K562 (cell line): ENCODE measurements at regions not wholly inside any gene's neighbourhood (a gene's known extent, or its start where the extent isn't known, plus 50 kb on each side); places are given as distances from the start of the nearest gene placed in this dataset.

ENCODE experiments used
- ATAC-seq: fragments of 200-7000 bp; cut with Tn5 transposase; 3 replicates; pipeline ENCODE4 v1.9.1; 2020; ENCODE audit warnings: moderate library complexity
- BruUV-seq: library from RNA; stranded (reverse); fragments of 400-500 nt; replicated peaks from 2 replicates; lab custom pipeline; 2021; lab: Mats Ljungman, UMichigan
- CTCF ChIA-PET: fragments of 300-600 bp; formaldehyde crosslinking; extraction: SDS; loops from one replicate; lab custom pipeline; 2021; ENCODE audit warnings: low intra/inter-chr PET ratio; lab: Yijun Ruan, JAX
- POLR2A ChIA-PET: fragments of 300-600, 350-650 bp; sonication (Branson Sonifier 250); formaldehyde crosslinking; extraction: SDS; loops from one replicate; lab custom pipeline; 2021; ENCODE audit warnings: antibody characterized with exemption, inconsistent platforms; lab: Yijun Ruan, JAX
- DNase-seq, 4 experiments: peaks; one replicate each; pipeline versions ENCODE4 v3.0.0 to v3.0.0-alpha.2; 2011 to 2018; ENCODE audit warnings: low spot score in 3 of 4, mixed read lengths in 3 of 4; ENCODE audit errors: extremely low read depth in 1 of 4
- FAIRE-seq: peaks from 2 replicates; lab custom pipeline; 2011; peaks lifted over from hg19 to GRCh38; lab: Jason Lieb, UNC
- H2AFZ ChIP-seq: 2 replicates; pipeline ENCODE4 v1.6.0; 2011; ENCODE audit warnings: low read depth, low read length, control low read depth, inconsistent platforms
- H3K27ac ChIP-seq: fragments of 200-600 bp; 3 replicates; pipeline ENCODE4 v1.8.0; 2011; ENCODE audit warnings: low read depth, mild to moderate bottlenecking, control low read depth, inconsistent platforms, low read length, moderate library complexity, mixed read lengths; ENCODE audit errors: extremely low read depth
- H3K27me3 ChIP-seq, 2 experiments: fragments of 300-600 bp in 1 of 2; 2 replicates in 1 of 2; 3 replicates in 1 of 2; pipeline versions ENCODE4 v1.6.0 to v1.8.0; 2011; ENCODE audit warnings: inconsistent platforms in 2 of 2, low read length in 2 of 2, mild to moderate bottlenecking in 1 of 2, mixed read lengths in 1 of 2, moderate library complexity in 1 of 2; ENCODE audit not compliant: control insufficient read depth in 2 of 2, insufficient read depth in 2 of 2
- H3K36me3 ChIP-seq: fragments of 300-600 bp; 3 replicates; pipeline ENCODE4 v1.8.0; 2011; ENCODE audit warnings: mild to moderate bottlenecking, low read length, inconsistent platforms; ENCODE audit not compliant: control insufficient read depth, insufficient read depth
- H3K4me1 ChIP-seq, 2 experiments: fragments of 200-600 bp in 1 of 2; replicated peaks in 1 of 2; 2 replicates in 1 of 2; 3 replicates in 1 of 2; pipeline versions ENCODE4 v1.5.1 to v1.8.0; 2011; ENCODE audit warnings: inconsistent platforms in 2 of 2, low read length in 2 of 2, mild to moderate bottlenecking in 1 of 2, mixed read lengths in 1 of 2, moderate library complexity in 1 of 2; ENCODE audit not compliant: control insufficient read depth in 2 of 2, insufficient read depth in 2 of 2
- H3K4me2 ChIP-seq: 2 replicates; pipeline ENCODE4 v1.6.1; 2011; ENCODE audit warnings: low read length, control low read depth, inconsistent platforms, mixed read lengths; ENCODE audit not compliant: insufficient read depth
- H3K4me3 ChIP-seq: fragments of 200-600 bp; sonication (generic), shearing (Covaris generic); 2 replicates; pipeline ENCODE4 v1.5.1; 2016; ENCODE audit warnings: control low read depth, inconsistent platforms
- H3K79me2 ChIP-seq: fragments of 200-600 bp; 3 replicates; pipeline ENCODE4 v1.8.0; 2011; ENCODE audit warnings: low read length, inconsistent platforms; ENCODE audit not compliant: control insufficient read depth, insufficient read depth
- H3K9ac ChIP-seq, 2 experiments: 2 replicates each; pipeline versions ENCODE4 v1.6.0 to v1.6.1; 2011; ENCODE audit warnings: low read depth in 2 of 2, low read length in 2 of 2, control low read depth in 1 of 2, inconsistent platforms in 1 of 2, mild to moderate bottlenecking in 1 of 2, mixed read lengths in 1 of 2; ENCODE audit not compliant: insufficient read depth in 1 of 2
- H3K9me1 ChIP-seq: one replicate; pipeline ENCODE4 v1.6.0; 2011; ENCODE audit warnings: inconsistent platforms, mild to moderate bottlenecking, low read length, moderate library complexity; ENCODE audit not compliant: control insufficient read depth, insufficient read depth
- H3K9me3 ChIP-seq: replicated peaks from 2 replicates; pipeline ENCODE4 v1.5.1; 2011; ENCODE audit warnings: low read depth, low read length, inconsistent platforms; ENCODE audit not compliant: control insufficient read depth, insufficient read depth
- H4K20me1 ChIP-seq: replicated peaks from 2 replicates; pipeline ENCODE4 v1.6.1; 2011; ENCODE audit warnings: low read length, inconsistent platforms, mixed read lengths; ENCODE audit not compliant: control insufficient read depth, insufficient read depth
- ARID2 ChIP-seq: fragments of 450-650 bp; IDR thresholded peaks from 2 replicates; pipeline ENCODE4 v1.6.1; 2017; ENCODE audit warnings: antibody characterized with exemption, mild to moderate bottlenecking
- CHD4 ChIP-seq: fragments of 200-600 bp; sonication (generic); IDR thresholded peaks from 3 replicates; pipeline ENCODE4 v1.6.1; 2012; ENCODE audit warnings: low read depth, mild to moderate bottlenecking, mixed read lengths, low read length, inconsistent platforms; ENCODE audit not compliant: insufficient read depth, insufficient replicate concordance, poor library complexity, severe bottlenecking
- HDAC6 ChIP-seq: IDR thresholded peaks from 2 replicates; pipeline ENCODE4 v1.6.1; 2012; ENCODE audit warnings: low read depth, mild to moderate bottlenecking, control low read depth, inconsistent platforms, low read length, moderate library complexity
- MAFG ChIP-seq: fragments of 450-650 bp; conservative IDR thresholded peaks from 2 replicates; pipeline ENCODE4 v1.6.1; 2016; ENCODE audit warnings: missing genetic modification characterization, missing compliant biosample characterization
- POLR2G ChIP-seq: fragments of 200-400 bp; formaldehyde crosslinking; IDR thresholded peaks from 2 replicates; pipeline ENCODE4 v1.6.1; 2017; ENCODE audit warnings: low read depth, mild to moderate bottlenecking, antibody characterized with exemption, low read length, moderate library complexity
- ZNF124 ChIP-seq: sonication (generic); formaldehyde crosslinking; IDR thresholded peaks from 2 replicates; pipeline ENCODE4 v1.8.1; 2022; ENCODE audit warnings: missing genetic modification reagents
- WGBS: fragments of 100-300 bp; shearing (Covaris generic); methylation state at CpG from one replicate; pipeline ENCODE4 v1.1.6; 2016; ENCODE audit warnings: low coverage, mixed read lengths; ENCODE audit not compliant: insufficient coverage; ENCODE audit errors: missing lambda C conversion rate; 5-methylcytosine and 5-hydroxymethylcytosine counted together
- in situ Hi-C: fragments of 300-500 bp; cut with MboI; formaldehyde crosslinking; loops from 4 replicates; pipeline ENCODE4 v1.15.0; 2018; ENCODE audit warnings: inconsistent platforms, mixed read lengths
- intact Hi-C: fragments of 100-400 bp; cut with micrococcal nuclease; formaldehyde crosslinking; loops from 2 replicates; pipeline ENCODE4 v1.14.2; 2022
- TF ChIP-seq, protein P1 (sequence below): sonication (generic); formaldehyde crosslinking; IDR thresholded peaks from 2 replicates; pipeline ENCODE4 v1.8.0; 2022; ENCODE audit warnings: mild to moderate bottlenecking, missing genetic modification reagents
- TF ChIP-seq, protein P2 (sequence below): sonication (generic); formaldehyde crosslinking; IDR thresholded peaks from 2 replicates; pipeline ENCODE4 v1.8.1; 2023; ENCODE audit warnings: missing genetic modification reagents, mild to moderate bottlenecking, borderline replicate concordance
- TF ChIP-seq, protein P3 (sequence below), 2 experiments: fragments of 200-800 bp in 1 of 2; sonication (Bioruptor generic) in 1 of 2; sonication (generic) in 1 of 2; formaldehyde crosslinking in 1 of 2; IDR thresholded peaks in 1 of 2; conservative IDR thresholded peaks in 1 of 2; 2 replicates each; pipeline versions ENCODE4 v1.5.0 to v1.6.1; 2016 to 2020; ENCODE audit warnings: missing compliant biosample characterization in 1 of 2, missing genetic modification characterization in 1 of 2, missing genetic modification reagents in 1 of 2

DNA sequence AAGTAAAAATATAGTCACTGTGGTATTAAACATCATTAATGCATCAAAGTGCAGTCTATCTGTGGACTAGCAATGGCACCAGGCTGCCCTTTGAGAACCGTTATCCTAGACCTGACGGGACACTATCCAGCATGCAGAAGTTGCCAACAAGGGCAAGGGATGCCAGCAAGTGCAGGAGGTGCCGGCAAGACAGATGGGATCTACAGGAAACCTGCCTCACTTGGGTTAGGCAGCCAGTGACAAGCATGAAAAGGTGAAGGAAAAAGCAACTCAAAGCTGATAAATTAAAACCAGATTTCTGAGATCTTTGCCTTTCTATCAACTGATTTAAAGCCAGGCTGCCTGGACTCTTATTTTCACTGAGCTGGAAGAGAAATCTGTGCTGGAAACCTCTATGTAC lies 315.2 kb upstream of the PDE4D start (continued):
- TF ChIP-seq, protein P1, sequence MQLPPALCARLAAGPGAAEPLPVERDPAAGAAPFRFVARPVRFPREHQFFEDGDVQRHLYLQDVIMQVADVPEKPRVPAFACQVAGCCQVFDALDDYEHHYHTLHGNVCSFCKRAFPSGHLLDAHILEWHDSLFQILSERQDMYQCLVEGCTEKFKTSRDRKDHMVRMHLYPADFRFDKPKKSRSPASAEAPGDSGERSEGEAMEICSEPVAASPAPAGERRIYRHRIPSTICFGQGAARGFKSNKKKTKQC: no peak
- TF ChIP-seq MAFG (tag): no peak
- TF ChIP-seq CHD4: no peak
- TF ChIP-seq, protein P2, sequence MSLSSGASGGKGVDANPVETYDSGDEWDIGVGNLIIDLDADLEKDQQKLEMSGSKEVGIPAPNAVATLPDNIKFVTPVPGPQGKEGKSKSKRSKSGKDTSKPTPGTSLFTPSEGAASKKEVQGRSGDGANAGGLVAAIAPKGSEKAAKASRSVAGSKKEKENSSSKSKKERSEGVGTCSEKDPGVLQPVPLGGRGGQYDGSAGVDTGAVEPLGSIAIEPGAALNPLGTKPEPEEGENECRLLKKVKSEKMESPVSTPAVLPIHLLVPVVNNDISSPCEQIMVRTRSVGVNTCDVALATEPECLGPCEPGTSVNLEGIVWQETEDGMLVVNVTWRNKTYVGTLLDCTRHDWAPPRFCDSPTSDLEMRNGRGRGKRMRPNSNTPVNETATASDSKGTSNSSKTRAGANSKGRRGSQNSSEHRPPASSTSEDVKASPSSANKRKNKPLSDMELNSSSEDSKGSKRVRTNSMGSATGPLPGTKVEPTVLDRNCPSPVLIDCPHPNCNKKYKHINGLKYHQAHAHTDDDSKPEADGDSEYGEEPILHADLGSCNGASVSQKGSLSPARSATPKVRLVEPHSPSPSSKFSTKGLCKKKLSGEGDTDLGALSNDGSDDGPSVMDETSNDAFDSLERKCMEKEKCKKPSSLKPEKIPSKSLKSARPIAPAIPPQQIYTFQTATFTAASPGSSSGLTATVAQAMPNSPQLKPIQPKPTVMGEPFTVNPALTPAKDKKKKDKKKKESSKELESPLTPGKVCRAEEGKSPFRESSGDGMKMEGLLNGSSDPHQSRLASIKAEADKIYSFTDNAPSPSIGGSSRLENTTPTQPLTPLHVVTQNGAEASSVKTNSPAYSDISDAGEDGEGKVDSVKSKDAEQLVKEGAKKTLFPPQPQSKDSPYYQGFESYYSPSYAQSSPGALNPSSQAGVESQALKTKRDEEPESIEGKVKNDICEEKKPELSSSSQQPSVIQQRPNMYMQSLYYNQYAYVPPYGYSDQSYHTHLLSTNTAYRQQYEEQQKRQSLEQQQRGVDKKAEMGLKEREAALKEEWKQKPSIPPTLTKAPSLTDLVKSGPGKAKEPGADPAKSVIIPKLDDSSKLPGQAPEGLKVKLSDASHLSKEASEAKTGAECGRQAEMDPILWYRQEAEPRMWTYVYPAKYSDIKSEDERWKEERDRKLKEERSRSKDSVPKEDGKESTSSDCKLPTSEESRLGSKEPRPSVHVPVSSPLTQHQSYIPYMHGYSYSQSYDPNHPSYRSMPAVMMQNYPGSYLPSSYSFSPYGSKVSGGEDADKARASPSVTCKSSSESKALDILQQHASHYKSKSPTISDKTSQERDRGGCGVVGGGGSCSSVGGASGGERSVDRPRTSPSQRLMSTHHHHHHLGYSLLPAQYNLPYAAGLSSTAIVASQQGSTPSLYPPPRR (CRISPR knock-in tag): no peak
- TF ChIP-seq POLR2G: no peak

DNA sequence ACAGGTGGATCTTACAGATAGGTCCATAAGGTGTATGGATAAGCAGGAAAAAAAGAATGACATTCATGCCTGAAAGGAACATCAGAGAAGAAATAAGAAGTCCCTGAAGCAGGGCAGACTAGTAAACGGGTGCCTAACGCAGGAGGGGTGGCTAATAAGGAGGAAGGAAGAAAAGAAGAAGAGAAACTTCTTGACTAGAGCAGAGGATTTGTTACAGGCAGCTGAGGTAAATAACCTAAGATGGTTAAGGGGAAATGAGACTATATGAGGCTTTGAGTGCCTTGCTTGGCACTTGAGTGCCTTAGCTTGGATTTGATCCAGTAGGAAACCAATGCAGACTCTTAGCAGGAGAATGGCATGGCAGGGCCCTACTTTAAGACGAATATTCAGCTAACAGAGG lies 313.5 kb upstream of the PDE4D start:
- in situ Hi-C loops: no loop called here
- POLR2A ChIA-PET: no interaction called here
- CTCF ChIA-PET: no interaction called here

More for the DNA sequence above, 313.5 kb upstream of the PDE4D start:
- Histone ChIP-seq H3K4me2 (no peak overlapping the region), H3K36me3 (no peaks in the 10 kb centered on the region), H4K20me1 (no peaks in the 10 kb centered on the region), H3K9ac (no peak overlapping the region), H2AFZ (no peak overlapping the region), H3K4me3 (no peak overlapping the region), H3K9me1 (no peaks in the 10 kb centered on the region), H3K4me1 (no peaks in the 10 kb centered on the region), H3K9me3 (no peaks in the 10 kb centered on the region), H3K27ac (no peak overlapping the region), H3K27me3 (no peaks in the 10 kb centered on the region), H3K79me2 (no peaks in the 10 kb centered on the region)
- no TSS peak for BruUV-seq
- intact Hi-C loops: no loop called here
- WGBS: 0% methylated on average over 3 of the region's 3 CpGs
- no peak for FAIRE-seq
- no peak for ATAC-seq
- TF ChIP-seq ARID2 (no peak), ZNF124 (CRISPR knock-in tag) (no peak), HDAC6 (no peak)
- TF ChIP-seq, protein P3, sequence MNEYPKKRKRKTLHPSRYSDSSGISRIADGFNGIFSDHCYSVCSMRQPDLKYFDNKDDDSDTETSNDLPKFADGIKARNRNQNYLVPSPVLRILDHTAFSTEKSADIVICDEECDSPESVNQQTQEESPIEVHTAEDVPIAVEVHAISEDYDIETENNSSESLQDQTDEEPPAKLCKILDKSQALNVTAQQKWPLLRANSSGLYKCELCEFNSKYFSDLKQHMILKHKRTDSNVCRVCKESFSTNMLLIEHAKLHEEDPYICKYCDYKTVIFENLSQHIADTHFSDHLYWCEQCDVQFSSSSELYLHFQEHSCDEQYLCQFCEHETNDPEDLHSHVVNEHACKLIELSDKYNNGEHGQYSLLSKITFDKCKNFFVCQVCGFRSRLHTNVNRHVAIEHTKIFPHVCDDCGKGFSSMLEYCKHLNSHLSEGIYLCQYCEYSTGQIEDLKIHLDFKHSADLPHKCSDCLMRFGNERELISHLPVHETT (CRISPR knock-in tag; conservative IDR thresholded peaks at IDR 0.05 in 1 of 2, IDR thresholded peaks at IDR 0.05 in 1 of 2): no peak
- DNase-seq: no peak
